ENCODE measurements at regions not wholly inside any gene's neighbourhood (a gene's known extent, or its start where the extent isn't known, plus 50 kb on each side); places are given as distances from the start of the nearest gene placed in this dataset.

GRCh38 chr1:222285526-222285925, 262.4 kb downstream of the HHIPL2 start:
- TF ChIP-seq CTCF (IDR thresholded peaks at IDR 0.05) (no peak), POLR2A (IDR thresholded peaks at IDR 0.05) (no peak)
